Neural cell (in vitro differentiated cells): ENCODE measurements at regions not wholly inside any gene's neighbourhood (a gene's known extent, or its start where the extent isn't known, plus 50 kb on each side); places are given as distances from the start of the nearest gene placed in this dataset.

Source experiments
- CTCF ChIP-seq: fragments of 450-650 bp; IDR thresholded peaks from 2 replicates; pipeline ENCODE4 v1.5.1; 2014; ENCODE audit warnings: antibody characterized with exemption, mild to moderate bottlenecking, moderate library complexity; ENCODE audit not compliant: poor library complexity, severe bottlenecking
- RAD21 ChIP-seq: fragments of 450-650 bp; conservative IDR thresholded peaks from 2 replicates; pipeline ENCODE4 v1.6.1; 2014; ENCODE audit warnings: antibody characterized with exemption, mild to moderate bottlenecking, moderate library complexity
- REST ChIP-seq: IDR thresholded peaks from 2 replicates; pipeline ENCODE4 v1.6.1; 2012; ENCODE audit warnings: borderline replicate concordance
- TAF1 ChIP-seq: IDR thresholded peaks from 2 replicates; pipeline ENCODE4 v1.6.1; 2012; ENCODE audit warnings: low read depth

GRCh38 chr9:88658311-88658822 lies 123.4 kb downstream of the NXNL2 start:
- TF ChIP-seq CTCF, result no peak
- TF ChIP-seq REST, result no peak
- TF ChIP-seq RAD21, result no peak
- no peak for TF ChIP-seq TAF1
